ENCODE measurements at regions not wholly inside any gene's neighbourhood (a gene's known extent, or its start where the extent isn't known, plus 50 kb on each side); places are given as distances from the start of the nearest gene placed in this dataset.

GRCh38 chr17:74113326-74113725 is 90.2 kb upstream of the RPL38 start:
- WGBS, 2 donors = 93 to 97% methylated on average over 3 to 5 of the region's 41 CpGs
- Histone ChIP-seq H3K4me1 (no peaks in the 10 kb centered on the region), H3K9me3 (no peaks in the 10 kb centered on the region), H3K27me3 (peaks cover 0 to 91% (median 0%) of the 10 kb centered on the region in 4 donors), H3K36me3 (no peaks in the 10 kb centered on the region), H3K27ac (no peak overlapping the region), H3K4me3 (no peak overlapping the region)
- no peak for DNase-seq
- no peak for TF ChIP-seq POLR2A (IDR thresholded peaks at IDR 0.05)
- no peak for TF ChIP-seq CTCF (IDR thresholded peaks at IDR 0.05)
- intact Hi-C loops (cut with DNase I) = no loop called here

- TF ChIP-seq CTCF (IDR thresholded peaks at IDR 0.05) = no peak
- no peak for TF ChIP-seq POLR2A (IDR thresholded peaks at IDR 0.05)
- intact Hi-C loops (cut with DNase I) = no loop called here
- Histone ChIP-seq H3K27ac (no peak overlapping the region), H3K4me1 (no peaks in the 10 kb centered on the region), H3K36me3 (no peaks in the 10 kb centered on the region), H3K9me3 (no peaks in the 10 kb centered on the region), H3K4me3 (no peak overlapping the region), H3K27me3 (peaks cover 0 to 91% (median 0%) of the 10 kb centered on the region in 4 donors)
- no peak for DNase-seq
- WGBS, 2 donors = 54 to 77% methylated on average over 16 to 23 of the region's 23 CpGs
Measured at GRCh38 chr17:74113952-74114351, 89.5 kb upstream of the RPL38 start.

GRCh38 chr17:74114881-74115470 is 88.5 kb upstream of the RPL38 start:
- H3K4me3 ChIP-seq = no peak overlapping the region
- WGBS, 2 donors = 92 to 93% methylated on average over 3 to 6 of the region's 10 CpGs
- H3K27ac ChIP-seq = no peak overlapping the region
- TF ChIP-seq POLR2A (IDR thresholded peaks at IDR 0.05) (no peak), CTCF (IDR thresholded peaks at IDR 0.05) (no peak)
- peaks cover 0 to 90% (median 0%) of the 10 kb centered on the region in 4 donors for H3K27me3 ChIP-seq
- intact Hi-C loops (cut with DNase I) = no loop called here
- no peaks in the 10 kb centered on the region for H3K9me3 ChIP-seq
- H3K36me3 ChIP-seq = no peaks in the 10 kb centered on the region
- no peak for DNase-seq
- no peaks in the 10 kb centered on the region for H3K4me1 ChIP-seq

- Histone ChIP-seq H3K4me3 (no peak overlapping the region), H3K27me3 (peaks cover 0 to 91% (median 0%) of the 10 kb centered on the region in 4 donors), H3K36me3 (no peaks in the 10 kb centered on the region), H3K9me3 (no peaks in the 10 kb centered on the region), H3K27ac (no peak overlapping the region), H3K4me1 (no peaks in the 10 kb centered on the region)
- WGBS, 2 donors = 34 to 37% methylated on average over 3 to 4 of the region's 7 CpGs
- TF ChIP-seq CTCF (IDR thresholded peaks at IDR 0.05) (no peak), POLR2A (IDR thresholded peaks at IDR 0.05) (no peak)
- intact Hi-C loops (cut with DNase I) = no loop called here
- no peak for DNase-seq
Measured at GRCh38 chr17:74115586-74115985, 87.9 kb upstream of the RPL38 start.

GRCh38 chr17:74116087-74116717 is 87.3 kb upstream of the RPL38 start:
- TF ChIP-seq CTCF (IDR thresholded peaks at IDR 0.05) (no peak), POLR2A (IDR thresholded peaks at IDR 0.05) (no peak)
- intact Hi-C loops (cut with DNase I) = no loop called here
- DNase-seq = no peak
- H3K27ac ChIP-seq = no peak overlapping the region
- peaks cover 0 to 2% (median under 1%) of the 10 kb centered on the region in 3 donors for H3K9me3 ChIP-seq
- H3K27me3 ChIP-seq = peaks cover 0 to 89% (median 0%) of the 10 kb centered on the region in 4 donors
- WGBS, 2 donors = 33% methylated on average over 8 to 9 of the region's 9 CpGs
- no peak overlapping the region for H3K4me3 ChIP-seq
- H3K4me1 ChIP-seq = no peaks in the 10 kb centered on the region
- H3K36me3 ChIP-seq = no peaks in the 10 kb centered on the region

All from esophagus squamous epithelium (tissue), 5 donors.